Mesenchymal stem cell (in vitro differentiated cells and primary cell): ENCODE measurements at regions not wholly inside any gene's neighbourhood (a gene's known extent, or its start where the extent isn't known, plus 50 kb on each side); places are given as distances from the start of the nearest gene placed in this dataset.
A peak's percentile ranks its signal among the peaks of the same experiment; 100 is the strongest.

Experiments
- DNase-seq: peaks from one replicate; pipeline ENCODE4 v3.0.0-alpha.2; 2013
- H2AFZ ChIP-seq: one replicate; pipeline ENCODE4 v1.6.1; 2013; ENCODE audit warnings: low read depth, mild to moderate bottlenecking, control low read depth, inconsistent platforms, low read length, moderate library complexity
- H2AK5ac ChIP-seq: 2 replicates; pipeline ENCODE4 v1.6.1; 2013; ENCODE audit warnings: low read length, moderate library complexity, mild to moderate bottlenecking, inconsistent platforms; ENCODE audit not compliant: severe bottlenecking
- H2BK120ac ChIP-seq: one replicate; pipeline ENCODE4 v1.6.1; 2013; ENCODE audit warnings: low read depth, mild to moderate bottlenecking, inconsistent platforms, low read length, moderate library complexity
- H2BK12ac ChIP-seq, 2 experiments: one replicate each; pipeline ENCODE4 v1.6.1; 2013; ENCODE audit warnings: inconsistent platforms in 2 of 2, low read length in 2 of 2, mild to moderate bottlenecking in 2 of 2, moderate library complexity in 2 of 2, control low read depth in 1 of 2
- H2BK15ac ChIP-seq: one replicate; pipeline ENCODE4 v1.6.1; 2013; ENCODE audit warnings: mild to moderate bottlenecking, low read depth, inconsistent platforms; ENCODE audit not compliant: poor library complexity, severe bottlenecking
- H2BK5ac ChIP-seq: 2 replicates; pipeline ENCODE4 v1.6.1; 2013; ENCODE audit warnings: low read depth, mild to moderate bottlenecking, low read length, control low read depth, inconsistent platforms; ENCODE audit not compliant: poor library complexity, severe bottlenecking
- H3K14ac ChIP-seq, 2 experiments: one replicate each; pipeline ENCODE4 v1.6.1; 2013; ENCODE audit warnings: inconsistent platforms in 2 of 2, low read length in 2 of 2, control low read depth in 1 of 2, mild to moderate bottlenecking in 1 of 2, moderate library complexity in 1 of 2
- H3K18ac ChIP-seq, 2 experiments: one replicate each; pipeline ENCODE4 v1.6.1; 2013; ENCODE audit warnings: inconsistent platforms in 2 of 2, low read length in 2 of 2, control low read depth in 1 of 2, low read depth in 1 of 2, mild to moderate bottlenecking in 1 of 2
- H3K23ac ChIP-seq, 2 experiments: one replicate each; pipeline ENCODE4 v1.6.1; 2013; ENCODE audit warnings: inconsistent platforms in 2 of 2, low read length in 2 of 2, mild to moderate bottlenecking in 2 of 2, moderate library complexity in 2 of 2, control low read depth in 1 of 2
- H3K27ac ChIP-seq: 2 replicates; pipeline ENCODE4 v1.5.1; 2013; ENCODE audit warnings: mild to moderate bottlenecking, moderate library complexity, low read length, control low read depth, inconsistent platforms; ENCODE audit not compliant: poor library complexity, severe bottlenecking
- H3K27me3 ChIP-seq, 2 experiments: 2 replicates each; pipeline versions ENCODE4 v1.6.1 to v1.7.0; 2013; ENCODE audit warnings: low read length in 2 of 2, mild to moderate bottlenecking in 2 of 2, moderate library complexity in 2 of 2, control low read depth in 1 of 2, inconsistent platforms in 1 of 2; ENCODE audit not compliant: control insufficient read depth in 1 of 2, insufficient read depth in 1 of 2
- H3K36me3 ChIP-seq, 2 experiments: 2 replicates each; pipeline versions ENCODE4 v1.6.1 to v1.7.0; 2013; ENCODE audit warnings: low read length in 2 of 2, control low read depth in 1 of 2, inconsistent platforms in 1 of 2, low read depth in 1 of 2, mild to moderate bottlenecking in 1 of 2; ENCODE audit not compliant: insufficient read depth in 2 of 2, control insufficient read depth in 1 of 2
- H3K4ac ChIP-seq, 2 experiments: one replicate each; pipeline ENCODE4 v1.6.1; 2013; ENCODE audit warnings: inconsistent platforms in 2 of 2, low read length in 2 of 2, mild to moderate bottlenecking in 2 of 2, moderate library complexity in 2 of 2, control low read depth in 1 of 2, low read depth in 1 of 2
- H3K4me1 ChIP-seq: 2 replicates; pipeline ENCODE4 v1.6.1; 2013; ENCODE audit warnings: low read depth, low read length, control low read depth; ENCODE audit not compliant: control insufficient read depth, insufficient read depth
- H3K4me2 ChIP-seq: 2 replicates; pipeline ENCODE4 v1.6.1; 2013; ENCODE audit warnings: low read length, mild to moderate bottlenecking, inconsistent platforms; ENCODE audit not compliant: poor library complexity, severe bottlenecking
- H3K4me3 ChIP-seq, 2 experiments: 2 replicates each; pipeline versions ENCODE4 v1.5.1 to v1.7.0; 2013; ENCODE audit warnings: low read length in 2 of 2, mild to moderate bottlenecking in 2 of 2, control low read depth in 1 of 2, low read depth in 1 of 2; ENCODE audit not compliant: insufficient read depth in 1 of 2
- H3K79me1 ChIP-seq: replicated peaks from 2 replicates; pipeline ENCODE4 v1.6.1; 2013; ENCODE audit warnings: mild to moderate bottlenecking, control low read depth, low read length, inconsistent platforms; ENCODE audit not compliant: poor library complexity, severe bottlenecking
- H3K9ac ChIP-seq: 2 replicates; pipeline ENCODE4 v1.7.0; 2013; ENCODE audit warnings: mild to moderate bottlenecking, low read length, moderate library complexity
- H3K9me3 ChIP-seq: 2 replicates; pipeline ENCODE4 v1.7.0; 2013; ENCODE audit warnings: mild to moderate bottlenecking, low read length; ENCODE audit not compliant: control insufficient read depth
- H4K8ac ChIP-seq: one replicate; pipeline ENCODE4 v1.6.1; 2013; ENCODE audit warnings: inconsistent platforms, mild to moderate bottlenecking, low read length, moderate library complexity
- H4K91ac ChIP-seq: one replicate; pipeline ENCODE4 v1.6.1; 2013; ENCODE audit warnings: mild to moderate bottlenecking, low read length, inconsistent platforms
- WGBS: methylation state at CpG from one replicate; pipeline ENCODE4 v1.1.7; 2013; ENCODE audit warnings: mixed read lengths; 5-methylcytosine and 5-hydroxymethylcytosine counted together

DNA sequence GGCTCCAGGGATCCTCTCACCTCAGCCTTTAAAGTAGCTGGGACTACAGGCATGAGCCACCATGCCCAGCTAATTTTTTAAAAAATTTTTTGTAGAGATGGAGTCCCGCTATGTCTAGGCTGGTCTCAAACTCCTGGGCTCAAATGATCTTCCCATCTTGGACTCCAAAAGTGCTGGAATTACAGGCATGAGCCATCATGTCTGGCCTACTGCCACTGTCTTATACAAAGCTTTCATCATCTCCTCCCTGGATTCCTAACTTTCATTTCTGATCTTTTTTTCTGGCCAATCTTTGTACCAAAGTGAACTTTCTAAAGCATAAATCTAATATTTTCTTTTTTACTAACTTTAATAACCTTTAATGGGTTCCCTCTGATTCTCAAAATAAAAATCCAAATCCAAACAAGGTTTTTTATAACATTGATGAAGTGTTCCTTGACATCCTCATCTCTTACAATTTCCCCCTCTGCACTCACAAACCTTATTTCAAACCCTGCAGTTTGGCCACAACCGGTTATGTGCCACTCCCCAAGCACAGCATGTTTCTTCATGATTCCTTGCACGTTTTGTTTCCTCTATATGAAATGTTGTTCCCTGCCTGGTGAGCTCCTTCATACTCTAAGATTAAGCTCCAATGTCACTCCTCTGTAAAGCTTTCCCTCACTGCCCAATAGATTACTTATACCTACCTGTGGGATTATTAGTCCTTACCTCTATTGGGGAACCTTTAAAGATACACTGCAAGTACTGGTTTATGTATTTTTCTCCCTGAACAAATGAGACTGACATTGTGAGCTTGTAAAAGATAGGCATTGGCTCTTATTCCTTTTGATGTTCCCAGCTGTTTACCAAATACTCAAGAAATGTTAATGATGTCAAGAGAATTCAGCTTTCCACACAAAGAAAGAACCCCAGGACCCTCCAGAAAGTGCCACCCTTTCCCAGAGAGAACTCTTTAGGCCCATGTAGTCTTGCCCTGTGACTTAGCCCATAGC lies 101.7 kb downstream of the HOXA1 start:
- H2BK12ac ChIP-seq: no peak overlapping the region
- no peak overlapping the region for H3K4me3 ChIP-seq
- H3K14ac ChIP-seq: no peak overlapping the region
- H2BK15ac ChIP-seq: no peak overlapping the region
- DNase-seq: no peak
- no peaks in the 10 kb centered on the region for H3K79me1 ChIP-seq
- no peaks in the 10 kb centered on the region for H3K27me3 ChIP-seq
- no peaks in the 10 kb centered on the region for H3K4me1 ChIP-seq
- peak overlapping the region; percentile 69 for H3K9ac ChIP-seq
- H3K4ac ChIP-seq: no peak overlapping the region
- H2BK5ac ChIP-seq: no peak overlapping the region
- no peak overlapping the region for H4K91ac ChIP-seq
- H3K9me3 ChIP-seq: peaks cover 15% of the 10 kb centered on the region
- no peaks in the 10 kb centered on the region for H3K36me3 ChIP-seq
- H2AK5ac ChIP-seq: no peak overlapping the region
- H2AFZ ChIP-seq: no peak overlapping the region
- H4K8ac ChIP-seq: no peak overlapping the region
- 83% methylated on average over 3 of the region's 3 CpGs for WGBS
- no peak overlapping the region for H3K4me2 ChIP-seq
- no peak overlapping the region for H3K18ac ChIP-seq
- no peak overlapping the region for H2BK120ac ChIP-seq
- no peak overlapping the region for H3K27ac ChIP-seq
- H3K23ac ChIP-seq: no peak overlapping the region

GRCh38 chr7:26992670-26993069 lies 103.1 kb downstream of the HOXA1 start:
- no peak overlapping the region for H2BK15ac ChIP-seq
- H3K18ac ChIP-seq: no peak overlapping the region

DNA sequence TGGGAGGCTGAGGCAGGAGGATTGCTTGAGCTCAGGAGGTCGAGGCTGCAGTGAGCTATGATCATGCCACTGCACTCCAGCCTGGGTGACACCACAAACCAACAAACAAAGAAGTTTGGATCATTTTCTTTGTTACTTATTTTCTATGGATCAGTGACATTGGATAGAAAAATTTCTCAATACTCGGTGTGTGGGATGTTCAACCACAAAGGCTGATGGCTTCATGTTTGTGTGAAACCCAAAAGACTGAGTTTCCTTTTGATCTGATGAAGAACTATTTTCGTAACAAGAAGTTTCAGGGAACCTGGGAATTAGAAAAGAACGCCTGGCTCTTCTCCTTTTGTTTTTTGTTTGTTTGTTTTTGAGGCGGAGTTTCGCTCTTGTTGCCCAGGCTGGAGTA lies 104.0 kb downstream of the HOXA1 start:
- H3K27ac ChIP-seq: no peak overlapping the region
- H3K4ac ChIP-seq: no peak overlapping the region
- no peak overlapping the region for H2AK5ac ChIP-seq
- no peak overlapping the region for H4K91ac ChIP-seq
- H3K4me1 ChIP-seq: no peaks in the 10 kb centered on the region
- H4K8ac ChIP-seq: no peak overlapping the region
- H3K23ac ChIP-seq: no peak overlapping the region
- H3K27me3 ChIP-seq: no peaks in the 10 kb centered on the region
- WGBS: 84% methylated on average over 6 of the region's 6 CpGs
- no peaks in the 10 kb centered on the region for H3K79me1 ChIP-seq
- no peak overlapping the region for H3K4me3 ChIP-seq
- no peak for DNase-seq
- no peaks in the 10 kb centered on the region for H3K36me3 ChIP-seq
- no peak overlapping the region for H3K9ac ChIP-seq
- H2AFZ ChIP-seq: no peak overlapping the region
- H2BK5ac ChIP-seq: no peak overlapping the region
- H2BK120ac ChIP-seq: no peak overlapping the region
- H2BK15ac ChIP-seq: no peak overlapping the region
- no peak overlapping the region for H3K14ac ChIP-seq
- H3K4me2 ChIP-seq: no peak overlapping the region
- H3K9me3 ChIP-seq: no peaks in the 10 kb centered on the region
- H3K18ac ChIP-seq: no peak overlapping the region
- H2BK12ac ChIP-seq: no peak overlapping the region

More at GRCh38 chr7:26992670-26993069, 103.1 kb downstream of the HOXA1 start:
- peaks cover 2% of the 10 kb centered on the region for H3K9me3 ChIP-seq
- H2BK12ac ChIP-seq: no peak overlapping the region
- no peak overlapping the region for H2BK120ac ChIP-seq
- no peak overlapping the region for H3K4ac ChIP-seq
- no peak overlapping the region for H3K27ac ChIP-seq
- H4K8ac ChIP-seq: no peak overlapping the region
- no peaks in the 10 kb centered on the region for H3K4me1 ChIP-seq
- H2AK5ac ChIP-seq: no peak overlapping the region
- no peak overlapping the region for H3K23ac ChIP-seq
- 85% methylated on average over 7 of the region's 7 CpGs for WGBS
- no peak overlapping the region for H3K4me2 ChIP-seq
- H3K4me3 ChIP-seq: no peak overlapping the region
- DNase-seq: no peak
- H3K36me3 ChIP-seq: no peaks in the 10 kb centered on the region
- H3K14ac ChIP-seq: no peak overlapping the region
- H3K9ac ChIP-seq: no peak overlapping the region
- H2BK5ac ChIP-seq: no peak overlapping the region
- H3K79me1 ChIP-seq: no peaks in the 10 kb centered on the region
- H4K91ac ChIP-seq: no peak overlapping the region
- H2AFZ ChIP-seq: no peak overlapping the region
- no peaks in the 10 kb centered on the region for H3K27me3 ChIP-seq

GRCh38 chr7:26989897-26990670 lies 105.7 kb downstream of the HOXA1 start:
- H3K27ac ChIP-seq: no peak overlapping the region
- no peak overlapping the region for H3K4me3 ChIP-seq
- no peak overlapping the region for H2BK15ac ChIP-seq
- no peak overlapping the region for H2BK120ac ChIP-seq
- H4K8ac ChIP-seq: no peak overlapping the region
- no peaks in the 10 kb centered on the region for H3K36me3 ChIP-seq
- no peak overlapping the region for H3K4me2 ChIP-seq
- no peaks in the 10 kb centered on the region for H3K27me3 ChIP-seq
- H3K4me1 ChIP-seq: no peaks in the 10 kb centered on the region
- H2AK5ac ChIP-seq: no peak overlapping the region
- no peak overlapping the region for H2BK12ac ChIP-seq
- peak; percentile 10 for DNase-seq
- H3K14ac ChIP-seq: no peak overlapping the region
- H3K23ac ChIP-seq: no peak overlapping the region
- no peak overlapping the region for H3K4ac ChIP-seq
- 51% methylated on average over 2 of the region's 3 CpGs for WGBS
- no peak overlapping the region for H2AFZ ChIP-seq
- no peak overlapping the region for H2BK5ac ChIP-seq
- H4K91ac ChIP-seq: no peak overlapping the region
- H3K79me1 ChIP-seq: no peaks in the 10 kb centered on the region
- peak overlapping the region; percentile 0 for H3K9ac ChIP-seq
- no peaks in the 10 kb centered on the region for H3K9me3 ChIP-seq
- no peak overlapping the region for H3K18ac ChIP-seq
